HG02870 (cell line): ENCODE measurements at regions not wholly inside any gene's neighbourhood (a gene's known extent, or its start where the extent isn't known, plus 50 kb on each side); places are given as distances from the start of the nearest gene placed in this dataset.

ENCODE experiments used
- ATAC-seq: cut with Tn5 transposase; IDR thresholded peaks from one replicate; pipeline ENCODE4 v1.9.1; 2021; ENCODE audit warnings: mild to moderate bottlenecking, moderate library complexity; ENCODE audit not compliant: unreplicated experiment

GRCh38 chr5:68161156-68161555, 54.4 kb upstream of the PIK3R1 start:
- no peak for ATAC-seq

DNA sequence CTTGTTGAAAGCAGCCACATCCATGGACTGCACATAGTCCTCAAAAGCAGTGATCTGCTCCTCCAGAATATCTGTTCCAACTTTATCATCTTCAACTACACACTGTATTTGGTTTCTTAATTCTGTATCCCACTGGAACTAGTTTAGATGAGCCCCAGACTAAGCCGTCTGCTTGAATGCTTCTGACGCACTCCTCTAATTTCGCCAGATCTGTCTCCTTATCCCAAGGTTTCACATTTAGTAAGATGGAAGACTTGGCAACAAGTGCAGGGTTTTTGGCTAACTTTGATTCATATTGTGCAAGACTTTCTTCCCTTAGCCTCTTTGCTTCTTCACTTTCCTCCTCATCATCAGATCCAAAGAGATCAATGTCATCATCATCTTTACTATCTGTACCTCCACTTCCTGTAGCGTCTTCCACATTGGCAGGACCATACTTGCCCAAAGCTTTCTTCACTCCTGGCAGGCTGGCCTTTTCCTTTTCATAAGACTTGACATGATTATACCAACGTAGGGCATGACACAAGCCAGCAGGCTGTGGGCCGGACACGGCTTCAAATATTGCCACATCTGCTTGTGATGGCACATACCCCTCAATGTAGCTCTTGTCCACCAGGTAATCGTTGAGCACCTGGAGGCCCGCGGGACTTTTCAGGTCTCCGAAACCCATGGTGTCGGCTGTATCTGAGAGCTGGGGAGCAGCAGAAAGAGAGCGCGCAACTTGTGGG, 56.2 kb upstream of the PIK3R1 start:
- ATAC-seq: no peak

- no peak for ATAC-seq
Observed at GRCh38 chr5:68155940-68156339, 59.6 kb upstream of the PIK3R1 start.

DNA sequence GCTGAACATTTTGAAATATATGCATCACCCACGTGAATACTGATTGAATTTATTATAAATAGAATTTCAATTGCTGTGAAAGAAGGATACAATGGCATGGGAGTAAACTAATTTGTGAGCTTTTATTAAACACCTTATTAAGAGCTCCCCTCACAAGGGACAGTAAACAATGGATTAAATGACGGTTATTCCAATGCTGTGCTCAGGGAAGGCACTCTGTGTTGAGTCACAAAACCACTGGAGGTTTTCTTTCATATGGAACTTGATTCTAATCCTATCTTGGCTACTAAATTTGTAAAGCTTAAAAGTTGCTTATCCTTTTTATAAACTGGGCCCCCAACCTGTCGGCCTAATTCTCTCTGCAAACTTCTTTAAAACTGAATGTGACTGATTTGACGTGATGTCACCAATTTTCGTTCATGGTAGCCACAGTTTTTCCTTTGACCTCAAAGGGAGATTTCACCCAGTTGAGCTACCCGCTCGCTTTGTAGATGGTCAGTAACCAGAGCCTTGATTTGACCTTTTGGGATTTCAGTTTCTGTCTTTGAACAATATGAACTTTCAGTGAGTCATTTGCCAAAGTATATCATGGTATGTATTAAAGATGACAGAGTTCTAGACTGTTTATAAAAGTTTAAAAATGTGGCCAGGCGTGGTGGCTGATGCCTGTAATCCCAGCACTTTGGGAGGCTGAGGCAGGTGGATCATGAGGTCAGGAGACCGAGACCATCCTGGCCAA, 61.3 kb upstream of the PIK3R1 start:
- ATAC-seq: no peak

GRCh38 chr5:68151812-68152211, 63.7 kb upstream of the PIK3R1 start:
- ATAC-seq: no peak

- ATAC-seq: peak; percentile 39
Observed at GRCh38 chr5:68149189-68149588, 66.4 kb upstream of the PIK3R1 start.

- ATAC-seq: peak; percentile 34
Observed at GRCh38 chr5:68148096-68148495, 67.5 kb upstream of the PIK3R1 start.

- ATAC-seq: no peak
Observed at GRCh38 chr5:68147659-68148058, 67.9 kb upstream of the PIK3R1 start.

DNA sequence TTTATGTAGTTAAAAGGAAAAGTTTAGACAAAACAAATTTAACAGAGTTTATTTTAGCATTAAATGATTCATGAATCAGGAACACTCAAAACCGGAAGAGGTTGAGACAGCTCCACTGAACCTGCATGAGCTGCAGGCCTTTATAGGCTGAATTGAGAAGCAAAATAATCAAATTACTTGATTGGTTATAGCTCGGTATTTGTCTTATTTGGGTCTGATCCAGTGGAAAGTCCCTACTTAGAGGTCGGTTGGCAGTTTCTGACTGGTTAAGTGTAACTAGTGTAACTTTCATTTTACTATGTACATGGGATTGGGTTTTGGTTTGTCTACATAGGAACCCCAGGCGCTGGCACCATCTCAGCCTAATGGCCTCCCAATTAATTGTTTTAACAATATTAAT, 74.1 kb upstream of the PIK3R1 start:
- peak; percentile 33 for ATAC-seq

GRCh38 chr5:68140763-68141162, 74.8 kb upstream of the PIK3R1 start:
- peak; percentile 45 for ATAC-seq

DNA sequence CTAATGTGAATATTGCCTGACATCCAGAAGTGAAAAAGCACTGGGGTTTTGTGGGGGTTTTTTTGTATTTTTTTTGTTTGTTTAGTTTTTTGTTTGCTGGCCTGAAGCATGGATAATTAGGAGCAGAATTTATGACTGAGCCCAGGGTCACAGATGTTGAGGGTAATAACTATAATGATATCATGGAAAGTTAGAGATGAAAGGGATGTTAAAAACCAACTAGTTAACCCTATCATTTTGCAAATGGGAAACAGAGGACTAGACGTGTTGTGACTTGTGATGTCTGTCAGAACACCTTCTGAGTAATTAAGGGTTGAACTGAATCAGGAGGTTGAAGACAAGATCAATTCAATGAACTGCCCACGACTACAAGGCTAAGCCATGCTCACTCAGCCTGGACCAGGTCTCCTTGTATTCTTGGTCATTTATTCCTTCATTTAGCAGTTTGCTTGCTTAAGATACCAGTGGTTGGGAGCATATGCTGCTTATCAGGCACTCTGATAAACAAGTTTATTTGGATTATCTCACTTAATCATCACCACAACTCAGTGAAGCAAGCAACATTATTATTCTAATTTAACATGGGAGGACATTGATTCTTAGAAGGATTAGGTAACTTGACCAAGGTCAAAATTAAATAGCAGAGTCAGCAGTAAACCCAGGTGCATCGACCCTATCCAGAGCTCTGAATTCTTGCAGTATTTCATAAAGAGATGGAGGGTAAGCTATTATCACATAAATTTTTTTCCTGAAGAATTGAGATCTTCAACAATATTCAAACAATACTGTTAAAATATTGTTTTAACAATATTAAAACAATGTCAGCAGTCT, 75.7 kb upstream of the PIK3R1 start:
- ATAC-seq: peak; percentile 31

GRCh38 chr5:68137511-68138140, 77.9 kb upstream of the PIK3R1 start:
- no peak for ATAC-seq

DNA sequence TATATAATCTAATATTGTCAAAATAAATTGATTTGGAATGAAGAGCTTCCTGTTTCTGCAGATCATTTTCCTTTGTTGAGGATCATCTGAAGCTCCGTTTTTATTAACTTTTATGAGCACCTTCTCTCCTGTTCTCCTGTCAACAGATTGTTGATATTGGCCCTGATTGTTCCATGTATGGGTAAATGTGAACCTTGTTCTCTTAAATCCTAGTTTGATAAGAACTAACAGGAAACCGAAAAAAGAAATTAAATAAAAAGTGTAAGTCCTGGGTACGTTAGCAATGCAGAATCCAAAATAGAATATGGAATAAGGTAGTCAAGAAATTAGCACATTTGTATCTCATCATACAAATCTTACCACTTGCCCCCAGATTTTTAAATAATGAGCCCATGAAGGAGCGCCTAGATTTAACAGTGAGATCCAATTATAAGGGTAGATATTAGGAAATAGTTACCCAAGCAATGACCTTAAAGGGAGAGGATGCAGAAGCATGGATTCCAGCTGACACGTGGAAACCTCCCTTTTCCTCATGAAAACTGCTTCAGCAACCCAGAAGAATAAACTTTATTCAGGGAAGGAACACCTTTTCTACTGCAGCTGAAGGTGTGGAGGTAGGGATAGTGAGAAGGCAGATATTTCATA, 80.8 kb upstream of the PIK3R1 start:
- no peak for ATAC-seq

- no peak for ATAC-seq
Observed at GRCh38 chr5:68134033-68134668, 81.4 kb upstream of the PIK3R1 start.

DNA sequence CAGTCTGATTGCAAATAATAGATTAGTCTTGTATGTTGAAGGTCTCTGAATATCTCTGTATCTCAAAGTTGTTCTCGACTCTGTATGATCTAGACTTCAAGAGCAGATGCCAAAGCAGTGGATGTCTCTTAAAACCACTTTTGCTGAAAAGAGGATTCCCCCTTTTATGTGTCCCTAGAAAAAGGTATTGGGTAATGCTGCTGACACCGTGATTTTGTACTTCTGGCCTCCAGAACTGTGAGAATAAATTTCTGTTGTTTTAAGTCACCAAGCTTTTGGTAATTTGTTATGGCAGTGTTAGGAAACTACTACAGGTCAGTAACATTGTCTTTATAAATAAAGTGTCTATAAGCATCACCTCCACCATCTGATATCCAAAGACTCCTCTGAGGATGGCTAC, 85.3 kb upstream of the PIK3R1 start:
- ATAC-seq: no peak

DNA sequence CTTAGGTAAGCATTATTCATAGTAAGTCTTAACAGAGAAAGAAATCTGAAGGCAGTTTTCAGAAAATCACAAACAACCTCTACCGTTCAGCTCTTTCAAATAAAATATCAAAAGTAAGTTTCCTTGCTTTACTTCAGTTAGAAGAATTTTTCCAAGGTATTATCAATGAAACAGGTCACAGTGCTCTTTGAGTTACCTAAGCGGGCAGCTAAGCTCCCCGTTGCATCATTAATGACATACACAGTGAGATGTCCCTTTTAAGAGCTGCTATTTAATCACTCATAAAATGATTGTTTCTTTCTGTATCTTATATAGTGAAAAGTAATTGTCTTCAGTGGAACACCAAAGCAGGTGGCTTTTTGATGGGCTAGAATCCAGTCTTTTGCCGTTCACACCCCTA, 86.2 kb upstream of the PIK3R1 start:
- no peak for ATAC-seq

- no peak for ATAC-seq
Observed at GRCh38 chr5:68126886-68127285, 88.7 kb upstream of the PIK3R1 start.

GRCh38 chr5:68122439-68123328, 92.9 kb upstream of the PIK3R1 start:
- no peak for ATAC-seq

DNA sequence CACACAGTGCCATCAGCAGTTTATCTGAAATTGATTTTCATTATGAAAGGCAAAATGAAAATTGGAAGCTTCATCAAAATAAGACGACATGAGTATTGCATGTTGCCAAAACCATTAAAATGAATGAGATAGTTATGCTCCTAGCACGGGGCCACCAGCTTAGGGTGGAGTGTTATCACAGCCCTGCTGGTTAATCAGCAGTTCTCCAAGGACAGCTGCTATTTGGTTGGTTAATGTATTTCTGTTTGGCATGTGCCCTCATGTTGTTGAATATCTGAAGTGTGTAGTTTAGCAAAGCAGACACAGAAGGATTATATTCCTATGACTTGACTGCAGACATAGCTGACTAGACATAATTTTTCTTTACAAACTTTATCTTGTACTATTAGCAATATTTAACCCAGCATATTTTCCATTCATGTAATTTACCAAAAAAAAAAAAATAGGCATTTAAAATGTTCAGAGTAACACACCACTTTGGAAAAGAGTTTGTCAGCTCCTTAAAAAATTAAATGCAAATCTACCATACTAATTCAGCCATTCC, 98.6 kb upstream of the PIK3R1 start:
- ATAC-seq: no peak
